ENCODE measurements at regions not wholly inside any gene's neighbourhood (a gene's known extent, or its start where the extent isn't known, plus 50 kb on each side); places are given as distances from the start of the nearest gene placed in this dataset.

- H3K4me1 ChIP-seq (ENCODE audit: control insufficient read depth in 1 of 2, insufficient read depth in 2 of 2, low read length in 2 of 2) = no peaks in the 10 kb centered on the region
- TF ChIP-seq YY1 (IDR thresholded peaks at IDR 0.05; ENCODE audit: extremely low read depth, insufficient replicate concordance, low read depth, low read length) = no peak
- no peak for TF ChIP-seq ELF1 (IDR thresholded peaks at IDR 0.05; ENCODE audit: borderline replicate concordance, low read depth)
- no peak for TF ChIP-seq TCF7L2 (IDR thresholded peaks at IDR 0.05; ENCODE audit: borderline replicate concordance, extremely low read depth, insufficient read depth, insufficient read length)
- no peak for TF ChIP-seq POLR2A (IDR thresholded peaks at IDR 0.05; ENCODE audit: borderline replicate concordance, extremely low read depth, insufficient read depth, insufficient read length)
- no peak for TF ChIP-seq MAX (IDR thresholded peaks at IDR 0.05)
- no peak for TF ChIP-seq ZBTB33 (IDR thresholded peaks at IDR 0.05; ENCODE audit: extremely low read depth, insufficient replicate concordance, low read length)
- no peak for TF ChIP-seq POLR2AphosphoS5 (IDR thresholded peaks at IDR 0.05; ENCODE audit: low read depth, low read length)
- no peak for TF ChIP-seq ATF3 (IDR thresholded peaks at IDR 0.05)
- H3K36me3 ChIP-seq (ENCODE audit: control insufficient read depth in 1 of 2, insufficient read depth in 2 of 2, low read length in 2 of 2) = no peaks in the 10 kb centered on the region
- H3K9me2 ChIP-seq (ENCODE audit: insufficient read depth) = no peaks in the 10 kb centered on the region
- no peak overlapping the region for H3K9ac ChIP-seq (ENCODE audit: low read length)
- no peaks in the 10 kb centered on the region for H3K9me3 ChIP-seq (ENCODE audit: control insufficient read depth in 1 of 2, insufficient read depth in 1 of 2, low read depth in 1 of 2, low read length in 2 of 2)
- H3K27me3 ChIP-seq (ENCODE audit: insufficient read depth, low read length) = 0 out of 2 replicates have a peak, but pooled peaks cover 3% of the 10 kb centered on the region
- H2AFZ ChIP-seq (ENCODE audit: low read depth, low read length, poor library complexity, severe bottlenecking) = no peak overlapping the region
- H3K4me2 ChIP-seq (ENCODE audit: low read length) = no peak overlapping the region
- POLR2A ChIA-PET = no interaction called here
- BruUV-seq (replicated peaks) = no TSS peak
- ATAC-seq (no peak), DNase-seq (ENCODE audit: low read depth, low spot score) (no peak)
- CTCF ChIA-PET = no interaction called here
- H3K4me3 ChIP-seq (replicated peaks in 1 of 2; ENCODE audit: low read depth in 1 of 2, low read length in 2 of 2) = no peak overlapping the region
- intact Hi-C loops (cut with micrococcal nuclease) = no loop called here
- H3K27ac ChIP-seq (ENCODE audit: low read depth, low read length) = no peak overlapping the region
- no peaks in the 10 kb centered on the region for H4K20me1 ChIP-seq (ENCODE audit: insufficient read depth)
- H3K79me2 ChIP-seq (ENCODE audit: insufficient read depth, low read length) = no peaks in the 10 kb centered on the region
- RAD21 ChIA-PET (ENCODE audit: low non-redundant PET in 1 of 2, low total read pairs in 2 of 2, uncharacterized antibody in 2 of 2, unreplicated experiment in 2 of 2) = no interaction called here
Observed at GRCh38 chr6:156400487-156400886, 376.7 kb upstream of the ARID1B start.
